NCI-H82 treated with DMSO at 0.1 percent for 48 hours (cell line): ENCODE measurements at regions not wholly inside any gene's neighbourhood (a gene's known extent, or its start where the extent isn't known, plus 50 kb on each side); places are given as distances from the start of the nearest gene placed in this dataset.
"Not testable (repeated sequence)": the region's sequence is repeated elsewhere in the genome, so short reads cannot be mapped to it uniquely, and the experiment has no call there.

Experiments used
- DNase-seq: peaks from one replicate; lab custom pipeline; 2025; ENCODE audit not compliant: unreplicated experiment; lab: John Stamatoyannopoulos, UW

GRCh38 chr3:101913168-101913567, 63.9 kb downstream of the NFKBIZ start:
- no peak for DNase-seq

- not testable (repeated sequence) for DNase-seq
Measured at GRCh38 chr3:101917761-101918160, 68.4 kb downstream of the NFKBIZ start.

GRCh38 chr3:101922151-101922725, 72.9 kb downstream of the NFKBIZ start:
- not testable (repeated sequence) for DNase-seq

GRCh38 chr3:101924621-101925020, 75.3 kb downstream of the NFKBIZ start:
- DNase-seq = not testable (repeated sequence)

- not testable (repeated sequence) for DNase-seq
Measured at GRCh38 chr3:101925124-101925523, 75.8 kb downstream of the NFKBIZ start.

- DNase-seq = no peak
Measured at GRCh38 chr3:101925564-101925963, 76.2 kb downstream of the NFKBIZ start.

- DNase-seq = no peak
Measured at GRCh38 chr3:101926594-101927105, 77.3 kb downstream of the NFKBIZ start.

- DNase-seq = no peak
Measured at GRCh38 chr3:101928890-101929289, 79.6 kb downstream of the NFKBIZ start.

GRCh38 chr3:101931081-101931480, 81.8 kb downstream of the NFKBIZ start:
- DNase-seq = no peak

- DNase-seq = no peak
Measured at GRCh38 chr3:101932326-101933068, 83.2 kb downstream of the NFKBIZ start.

- no peak for DNase-seq
Measured at GRCh38 chr3:101936419-101937356, 87.4 kb downstream of the NFKBIZ start.

GRCh38 chr3:101938262-101938847, 89.0 kb downstream of the NFKBIZ start:
- no peak for DNase-seq

GRCh38 chr3:101939361-101940049, 90.2 kb downstream of the NFKBIZ start:
- DNase-seq = no peak

- no peak for DNase-seq
Measured at GRCh38 chr3:101940521-101941317, 91.4 kb downstream of the NFKBIZ start.

- no peak for DNase-seq
Measured at GRCh38 chr3:101941318-101942040, 92.2 kb downstream of the NFKBIZ start.

GRCh38 chr3:101942356-101942755, 93.0 kb downstream of the NFKBIZ start:
- DNase-seq = no peak

GRCh38 chr3:101943029-101943428, 93.7 kb downstream of the NFKBIZ start:
- no peak for DNase-seq

GRCh38 chr3:101944308-101944707, 95.0 kb downstream of the NFKBIZ start:
- no peak for DNase-seq

GRCh38 chr3:101945980-101946379, 96.7 kb downstream of the NFKBIZ start:
- no peak for DNase-seq
